ENCODE measurements at regions not wholly inside any gene's neighbourhood (a gene's known extent, or its start where the extent isn't known, plus 50 kb on each side); places are given as distances from the start of the nearest gene placed in this dataset.

GRCh38 chr21:41043014-41043413 is 124.9 kb upstream of the BACE2 start:
- Histone ChIP-seq H3K36me3 (ENCODE audit: low read depth, missing control alignments) (no peaks in the 10 kb centered on the region), H3K27ac (no peak overlapping the region), H3K27me3 (no peaks in the 10 kb centered on the region), H3K9me3 (no peaks in the 10 kb centered on the region), H3K4me1 (no peaks in the 10 kb centered on the region), H3K4me3 (no peak overlapping the region)
- no peak for DNase-seq
- intact Hi-C loops (cut with DNase I; ENCODE audit: low total_unique reads): no loop called here
- TF ChIP-seq CTCF (IDR thresholded peaks at IDR 0.05) (no peak), POLR2A (IDR thresholded peaks at IDR 0.05) (no peak)
- 86 to 87% methylated on average over 2 of the region's 2 CpGs for WGBS, 2 donors

GRCh38 chr21:41045534-41046268 is 122.3 kb upstream of the BACE2 start:
- WGBS, 2 donors: 32 to 35% methylated on average over 17 of the region's 17 CpGs
- peak; percentile 69 for DNase-seq
- no peaks in the 10 kb centered on the region for H3K9me3 ChIP-seq
- TF ChIP-seq CTCF (IDR thresholded peaks at IDR 0.05): peak in 2 of 3 experiments; percentile 35 to 41
- TF ChIP-seq POLR2A (IDR thresholded peaks at IDR 0.05): no peak
- H3K4me1 ChIP-seq: no peaks in the 10 kb centered on the region
- H3K4me3 ChIP-seq: no peak overlapping the region
- H3K27me3 ChIP-seq: no peaks in the 10 kb centered on the region
- peak overlapping the region in 1 of 2 donors; percentile 59 for H3K27ac ChIP-seq
- H3K36me3 ChIP-seq (ENCODE audit: low read depth, missing control alignments): no peaks in the 10 kb centered on the region
- intact Hi-C loops (cut with DNase I; ENCODE audit: low total_unique reads): no loop called here

GRCh38 chr21:41048145-41048544 is 119.8 kb upstream of the BACE2 start:
- no peaks in the 10 kb centered on the region for H3K4me1 ChIP-seq

GRCh38 chr21:41048623-41049022 is 119.3 kb upstream of the BACE2 start:
- no peak for DNase-seq
- Histone ChIP-seq H3K4me3 (no peak overlapping the region), H3K27me3 (no peaks in the 10 kb centered on the region), H3K27ac (no peak overlapping the region), H3K9me3 (no peaks in the 10 kb centered on the region), H3K36me3 (ENCODE audit: low read depth, missing control alignments) (no peaks in the 10 kb centered on the region), H3K4me1 (no peaks in the 10 kb centered on the region)
- TF ChIP-seq CTCF (IDR thresholded peaks at IDR 0.05) (no peak), POLR2A (IDR thresholded peaks at IDR 0.05) (no peak)
- 69 to 77% methylated on average over 5 of the region's 5 CpGs for WGBS, 2 donors
- intact Hi-C loops (cut with DNase I; ENCODE audit: low total_unique reads): no loop called here

More at GRCh38 chr21:41048145-41048544, 119.8 kb upstream of the BACE2 start:
- no peaks in the 10 kb centered on the region for H3K27me3 ChIP-seq
- 30 to 48% methylated on average over 1 of the region's 1 CpG for WGBS, 2 donors
- H3K36me3 ChIP-seq (ENCODE audit: low read depth, missing control alignments): no peaks in the 10 kb centered on the region
- H3K27ac ChIP-seq: no peak overlapping the region
- H3K4me3 ChIP-seq: no peak overlapping the region
- no peak for DNase-seq
- H3K9me3 ChIP-seq: no peaks in the 10 kb centered on the region
- no peak for TF ChIP-seq CTCF (IDR thresholded peaks at IDR 0.05)
- TF ChIP-seq POLR2A (IDR thresholded peaks at IDR 0.05): no peak
- intact Hi-C loops (cut with DNase I; ENCODE audit: low total_unique reads): no loop called here

Data from testis (tissue), 2 donors.